Germinal center (tissue), 1 donor: ENCODE measurements at regions not wholly inside any gene's neighbourhood (a gene's known extent, or its start where the extent isn't known, plus 50 kb on each side); places are given as distances from the start of the nearest gene placed in this dataset.
"Not testable (repeated sequence)": the region's sequence is repeated elsewhere in the genome, so short reads cannot be mapped to it uniquely, and the experiment has no call there.

Source experiments
- DNase-seq: peaks from one replicate; pipeline ENCODE4 v3.0.0; 2012; ENCODE audit warnings: mixed read lengths, low spot score

- DNase-seq, result no peak
Observed at GRCh38 chr21:32093646-32094462, 185.0 kb downstream of the MIS18A start.

DNA sequence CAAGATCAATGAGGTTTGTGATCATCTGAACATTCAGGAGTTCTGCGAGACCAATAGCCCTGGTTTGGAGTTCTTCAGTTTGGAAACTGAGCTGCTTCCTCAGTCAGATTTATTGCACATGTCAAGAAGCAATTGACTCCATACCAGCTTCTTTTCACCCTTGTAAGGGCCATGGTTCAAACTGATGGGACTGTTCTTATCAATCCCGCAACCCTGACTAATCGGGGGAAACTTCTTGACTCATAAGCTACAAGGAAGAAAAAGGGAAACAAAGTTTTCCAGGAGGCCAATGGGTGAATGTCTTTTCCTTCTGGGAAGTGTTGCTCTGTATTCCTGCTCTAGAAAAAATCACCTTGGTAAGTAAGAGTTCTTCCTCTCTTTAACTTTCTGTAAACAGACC lies 187.9 kb downstream of the MIS18A start:
- no peak for DNase-seq

DNA sequence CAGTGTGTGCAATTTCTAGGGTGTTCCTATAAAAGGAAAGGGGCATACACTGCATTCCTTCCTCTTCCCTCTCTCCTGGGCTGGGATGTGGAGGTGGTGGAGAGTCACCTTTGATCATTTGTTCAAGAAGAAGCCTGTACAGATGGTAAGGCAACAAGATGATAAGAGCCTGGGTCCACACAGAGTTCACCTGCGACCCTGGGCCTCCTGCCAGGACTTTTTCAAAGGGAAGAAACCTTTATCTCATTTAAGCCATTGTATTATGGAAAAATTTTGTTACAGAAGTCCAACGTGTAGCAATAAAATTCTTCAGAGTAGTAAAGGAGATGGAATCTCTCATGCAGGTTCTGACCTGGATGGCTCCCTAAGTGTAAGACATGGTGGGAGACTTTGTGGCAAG lies 189.1 kb downstream of the MIS18A start:
- DNase-seq, result no peak

DNA sequence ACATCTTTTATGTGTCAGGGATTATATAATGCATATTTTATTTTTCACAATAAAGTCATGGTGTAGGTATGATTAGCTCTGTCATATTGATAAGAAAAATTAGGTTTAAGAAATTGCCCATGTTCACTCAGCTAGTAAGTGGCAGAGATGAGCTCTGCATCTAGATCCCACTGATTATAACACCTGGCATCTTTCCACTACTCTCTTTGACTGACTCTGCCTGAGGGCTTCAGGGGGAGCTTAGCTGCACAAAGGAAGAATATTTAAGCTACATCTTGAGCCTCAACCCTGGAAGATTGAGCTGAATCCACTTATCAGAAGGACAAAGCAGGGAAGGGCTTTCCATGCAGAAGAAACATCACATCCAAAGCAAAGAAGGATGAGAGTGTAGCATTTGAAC lies 190.4 kb downstream of the MIS18A start:
- no peak for DNase-seq

- no peak for DNase-seq
Observed at GRCh38 chr21:32087447-32087846, 191.4 kb downstream of the MIS18A start.

DNA sequence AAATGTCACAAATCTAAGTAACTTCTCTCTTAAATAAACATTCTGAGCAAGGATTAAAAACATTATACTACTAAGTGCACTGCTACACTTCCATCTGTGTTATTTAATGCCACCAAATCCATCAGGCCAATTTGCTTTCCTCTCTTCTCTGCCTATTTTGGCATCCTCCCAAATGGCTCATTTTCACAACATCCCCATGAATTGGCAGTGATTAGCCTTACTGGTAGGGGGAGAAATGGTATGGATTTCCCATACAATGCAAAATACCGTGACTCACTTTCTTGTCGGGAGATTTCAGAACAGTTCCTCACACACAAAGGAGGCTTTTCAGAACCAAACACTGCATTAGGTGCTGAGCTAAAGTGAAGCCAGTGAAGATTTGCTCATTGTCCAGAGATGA lies 195.7 kb downstream of the MIS18A start:
- DNase-seq, result no peak

GRCh38 chr21:32082466-32082865 lies 196.4 kb downstream of the MIS18A start:
- DNase-seq, result no peak

DNA sequence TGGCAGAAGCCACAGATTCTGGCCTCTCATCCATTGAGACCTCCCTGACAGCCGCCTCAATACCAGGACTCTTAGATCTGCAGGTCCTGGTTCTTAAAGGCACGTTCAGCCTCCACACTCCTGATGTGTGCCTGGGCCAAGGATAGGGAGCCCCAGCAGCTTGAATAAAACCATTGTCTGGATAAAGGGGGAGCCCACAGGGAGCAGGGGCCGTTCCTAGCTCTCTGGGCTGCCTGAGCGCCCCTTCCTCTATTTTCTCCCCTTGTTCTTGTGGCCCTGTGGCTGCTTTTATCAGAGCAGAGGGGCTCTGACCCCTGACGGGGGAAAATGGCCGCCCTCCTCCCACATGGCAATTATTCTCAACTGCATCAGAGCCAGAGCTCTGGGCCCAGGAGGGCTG lies 200.8 kb downstream of the HUNK start:
- DNase-seq, result no peak

- DNase-seq, result no peak
Observed at GRCh38 chr21:32073190-32073589, 200.4 kb downstream of the HUNK start.

GRCh38 chr21:32071620-32072019 lies 198.8 kb downstream of the HUNK start:
- DNase-seq, result not testable (repeated sequence)

GRCh38 chr21:32070676-32071330 lies 198.0 kb downstream of the HUNK start:
- DNase-seq, result no peak

GRCh38 chr21:32070126-32070525 lies 197.3 kb downstream of the HUNK start:
- DNase-seq, result no peak

GRCh38 chr21:32065654-32066053 lies 192.8 kb downstream of the HUNK start:
- DNase-seq, result no peak

- DNase-seq, result no peak
Observed at GRCh38 chr21:32064281-32064910, 191.6 kb downstream of the HUNK start.

GRCh38 chr21:32062591-32063227 lies 189.9 kb downstream of the HUNK start:
- DNase-seq, result no peak

- no peak for DNase-seq
Observed at GRCh38 chr21:32061729-32062128, 188.9 kb downstream of the HUNK start.

DNA sequence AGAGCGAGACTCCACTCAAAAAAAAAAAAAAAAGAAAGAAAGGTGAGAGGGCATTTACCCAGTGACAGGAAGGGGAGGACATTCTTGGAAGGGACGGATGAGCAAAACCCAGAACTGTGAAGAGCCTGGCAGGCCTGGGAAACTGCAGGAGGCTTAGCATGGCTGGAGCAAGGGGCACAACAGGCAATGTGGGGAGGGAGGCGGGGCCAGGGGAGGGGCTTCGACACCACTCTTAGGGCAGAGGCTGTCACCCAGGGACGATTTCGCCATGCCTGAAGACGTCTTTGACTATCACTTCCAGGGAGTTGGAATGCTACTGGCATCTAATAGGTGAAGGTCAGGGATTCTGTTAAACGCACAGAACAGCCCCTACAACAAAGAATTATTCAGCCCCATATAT lies 184.0 kb downstream of the HUNK start:
- no peak for DNase-seq

- DNase-seq, result no peak
Observed at GRCh38 chr21:32055305-32055704, 182.5 kb downstream of the HUNK start.
